T-helper 17 cell (primary cell): ENCODE measurements at regions not wholly inside any gene's neighbourhood (a gene's known extent, or its start where the extent isn't known, plus 50 kb on each side); places are given as distances from the start of the nearest gene placed in this dataset.
"Not testable (repeated sequence)": the region's sequence is repeated elsewhere in the genome, so short reads cannot be mapped to it uniquely, and the experiment has no call there.

Experiments used
- ATAC-seq: fragments of 150-1000 bp; cut with Tn5 transposase; 2 replicates; pipeline ENCODE4 v1.10.0; 2021; ENCODE audit warnings: mild to moderate bottlenecking, moderate library complexity
- DNase-seq, 3 donors: peaks; one replicate each; pipeline versions ENCODE4 v3.0.0 to v3.0.0-alpha.2; 2020 to 2021
- H3K9me3 ChIP-seq: one replicate; pipeline ENCODE4 v1.7.0; 2013; ENCODE audit warnings: low read length, mild to moderate bottlenecking; ENCODE audit not compliant: control insufficient read depth, poor library complexity, severe bottlenecking
- H3K27ac Mint-ChIP-seq: one replicate; pipeline ENCODE4 v1.8.0; 2022; ENCODE audit warnings: mild to moderate bottlenecking, moderate library complexity, mixed read lengths
- H3K27me3 Mint-ChIP-seq: one replicate; pipeline ENCODE4 v1.8.0; 2022; ENCODE audit warnings: mixed read lengths
- H3K36me3 Mint-ChIP-seq: one replicate; pipeline ENCODE4 v1.8.0; 2022; ENCODE audit warnings: low read depth, mixed read lengths
- H3K4me1 Mint-ChIP-seq: one replicate; pipeline ENCODE4 v1.8.0; 2022; ENCODE audit warnings: mild to moderate bottlenecking, mixed read lengths
- H3K4me3 Mint-ChIP-seq: one replicate; pipeline ENCODE4 v1.8.0; 2022; ENCODE audit warnings: mild to moderate bottlenecking, moderate library complexity, mixed read lengths

DNA sequence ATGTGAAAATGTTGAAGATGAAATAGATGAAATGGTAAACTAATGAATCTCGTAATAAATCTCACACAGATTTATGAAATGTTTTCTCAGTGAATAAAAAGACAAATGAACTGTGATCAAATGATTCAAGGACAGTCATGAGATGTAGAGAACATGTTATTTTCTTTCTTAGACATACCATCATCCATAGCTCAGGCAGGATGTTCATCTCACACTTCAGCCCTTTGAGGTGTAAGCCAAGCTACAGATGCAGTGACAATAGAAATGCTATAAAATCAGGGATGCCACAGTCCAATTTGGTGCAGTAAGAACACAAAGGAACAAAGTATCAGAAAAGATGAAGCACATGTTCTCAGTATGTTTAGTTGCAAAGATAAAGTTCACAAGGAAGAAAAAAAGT lies 242.7 kb upstream of the KRR1 start:
- Mint-ChIP-seq H3K36me3 (no peaks in the 10 kb centered on the region), H3K27ac (no peak overlapping the region), H3K4me3 (no peak overlapping the region), H3K27me3 (no peaks in the 10 kb centered on the region), H3K4me1 (peaks cover 6% of the 10 kb centered on the region)
- no peak for DNase-seq
- no peak for ATAC-seq
- no peaks in the 10 kb centered on the region for H3K9me3 ChIP-seq

DNA sequence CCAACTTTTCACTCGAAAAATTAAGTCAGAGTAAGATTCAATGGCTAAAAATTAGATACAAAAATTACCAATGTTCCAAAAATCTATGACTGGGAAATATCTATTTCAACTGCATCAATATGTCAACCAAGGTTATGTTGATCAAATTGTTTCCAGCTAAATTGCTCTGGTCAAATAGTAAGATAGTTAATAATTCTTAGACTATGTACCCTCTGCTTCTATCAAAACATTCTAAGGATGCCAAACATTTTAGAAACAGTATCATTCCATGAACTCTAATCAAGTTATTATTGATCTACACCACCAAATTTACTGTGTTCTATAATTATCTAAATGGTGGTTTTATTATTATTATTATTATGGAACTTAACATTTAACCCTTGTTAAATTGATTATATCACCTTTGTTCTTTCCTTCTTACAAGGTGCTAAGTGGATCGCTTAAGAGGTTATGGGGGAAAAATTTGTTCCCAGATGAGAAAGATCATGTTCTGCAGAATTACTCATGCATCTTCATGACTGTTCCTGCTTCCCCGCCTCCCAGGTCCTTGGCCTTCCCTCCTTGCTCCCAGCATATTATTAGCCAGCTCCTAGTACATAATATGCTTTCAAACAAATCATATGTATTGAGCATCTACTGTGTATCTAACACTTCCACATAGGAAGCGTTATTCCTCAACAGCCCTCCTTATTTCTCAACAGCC lies 240.5 kb upstream of the KRR1 start:
- no peaks in the 10 kb centered on the region for H3K9me3 ChIP-seq
- Mint-ChIP-seq H3K4me3 (no peak overlapping the region), H3K36me3 (no peaks in the 10 kb centered on the region), H3K27ac (no peak overlapping the region), H3K4me1 (peaks cover 6% of the 10 kb centered on the region), H3K27me3 (peaks cover 6% of the 10 kb centered on the region)
- DNase-seq (no peak), ATAC-seq (no peak)

DNA sequence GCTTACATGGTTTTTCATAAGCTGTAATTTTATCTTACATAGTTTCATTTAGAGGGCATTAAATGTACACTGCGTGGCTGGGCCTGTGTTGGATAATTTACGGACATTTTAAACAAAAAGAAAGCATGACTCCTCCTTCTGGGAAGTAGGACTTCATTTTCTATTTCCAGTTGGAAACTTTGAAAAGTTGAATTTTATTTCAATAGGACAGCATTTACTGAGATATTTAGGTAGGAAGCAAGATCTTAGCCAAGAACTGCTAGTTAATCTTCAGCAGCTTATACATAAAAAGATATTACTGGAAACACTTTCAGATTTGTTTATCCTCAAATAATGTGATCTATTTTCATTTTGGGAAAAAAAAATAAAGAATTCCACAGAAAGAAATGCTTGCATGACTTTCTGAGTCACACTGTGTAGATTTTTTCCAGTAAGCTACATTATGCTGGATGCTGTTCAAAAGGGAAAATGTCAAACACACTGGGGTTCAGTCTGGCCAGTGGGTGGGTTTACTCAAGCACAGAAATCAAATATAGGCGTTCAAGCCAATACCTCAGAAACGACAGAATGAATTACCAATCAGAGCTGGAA lies 239.4 kb upstream of the KRR1 start:
- no peaks in the 10 kb centered on the region for H3K36me3 Mint-ChIP-seq
- H3K4me1 Mint-ChIP-seq = peaks cover 6% of the 10 kb centered on the region
- H3K27me3 Mint-ChIP-seq = peaks cover 9% of the 10 kb centered on the region
- no peak overlapping the region for H3K4me3 Mint-ChIP-seq
- no peak overlapping the region for H3K27ac Mint-ChIP-seq
- ATAC-seq = no peak
- no peaks in the 10 kb centered on the region for H3K9me3 ChIP-seq
- DNase-seq = no peak

DNA sequence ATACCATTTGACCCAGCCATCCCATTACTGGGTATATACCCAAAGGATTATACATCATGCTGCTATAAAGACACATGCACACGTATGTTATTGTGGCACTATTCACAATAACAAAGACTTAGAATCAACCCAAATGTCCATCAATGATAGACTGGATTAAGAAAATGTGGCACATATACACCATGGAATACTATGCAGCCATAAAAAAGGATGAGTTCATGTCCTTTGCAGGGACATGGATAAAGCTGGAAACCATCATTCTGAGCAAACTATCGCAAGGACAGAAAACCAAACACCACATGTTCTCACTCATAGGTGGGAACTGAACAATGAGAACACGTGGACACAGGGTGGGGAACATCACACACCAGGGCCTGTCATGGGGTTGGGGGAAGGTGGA lies 237.6 kb upstream of the KRR1 start:
- H3K9me3 ChIP-seq, H3K4me1 Mint-ChIP-seq, ATAC-seq, H3K36me3 Mint-ChIP-seq, DNase-seq, H3K27ac Mint-ChIP-seq, H3K4me3 Mint-ChIP-seq: not testable (repeated sequence)
- peaks cover 24% of the 10 kb centered on the region for H3K27me3 Mint-ChIP-seq

DNA sequence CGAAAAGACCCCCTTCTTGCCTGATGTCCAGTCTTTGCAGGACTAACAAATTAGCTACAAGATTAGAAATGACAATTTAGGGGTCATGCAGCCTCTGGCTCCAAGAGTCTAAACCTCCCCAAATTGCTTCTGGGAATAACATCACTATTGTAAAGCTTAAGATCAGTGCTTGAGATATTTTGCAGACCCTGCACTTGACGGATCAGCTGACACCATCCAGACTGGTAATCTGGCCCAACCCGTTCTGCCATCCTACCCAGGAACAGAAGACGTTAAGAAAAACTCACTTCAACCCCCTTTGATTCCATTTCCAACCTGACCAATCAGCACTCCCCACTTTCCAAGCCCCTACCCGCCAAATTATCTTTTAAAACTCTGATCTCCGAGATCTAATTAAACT lies 236.7 kb upstream of the KRR1 start:
- DNase-seq (no peak), ATAC-seq (no peak)
- no peak overlapping the region for H3K27ac Mint-ChIP-seq
- H3K9me3 ChIP-seq = no peaks in the 10 kb centered on the region
- no peak overlapping the region for H3K4me3 Mint-ChIP-seq
- no peaks in the 10 kb centered on the region for H3K36me3 Mint-ChIP-seq
- H3K27me3 Mint-ChIP-seq = peaks cover 24% of the 10 kb centered on the region
- H3K4me1 Mint-ChIP-seq = no peaks in the 10 kb centered on the region

DNA sequence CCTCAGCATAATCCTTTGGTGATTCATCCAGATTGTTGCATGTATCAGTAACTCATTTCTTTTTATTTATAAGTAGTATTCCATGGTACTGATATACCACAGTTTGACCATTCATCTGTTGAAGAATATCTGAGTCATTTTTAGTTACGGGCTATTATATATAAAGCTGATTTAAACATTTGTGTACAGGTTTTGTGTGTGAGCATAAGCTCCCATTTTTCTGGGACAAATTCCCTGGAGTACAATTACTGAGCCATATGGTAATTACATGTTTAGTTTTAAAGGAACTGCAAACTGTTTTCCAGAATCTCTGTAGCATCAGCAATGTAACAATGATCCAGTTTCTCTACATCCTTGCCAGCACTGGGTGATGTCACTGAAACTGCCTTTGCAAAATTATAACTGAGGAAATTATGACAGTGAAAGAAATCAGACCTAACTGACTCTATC lies 236.2 kb upstream of the KRR1 start:
- Mint-ChIP-seq H3K27me3 (peaks cover 24% of the 10 kb centered on the region), H3K4me3 (no peak overlapping the region), H3K27ac (no peak overlapping the region), H3K36me3 (no peaks in the 10 kb centered on the region), H3K4me1 (no peaks in the 10 kb centered on the region)
- H3K9me3 ChIP-seq = no peaks in the 10 kb centered on the region
- no peak for DNase-seq
- ATAC-seq = no peak

DNA sequence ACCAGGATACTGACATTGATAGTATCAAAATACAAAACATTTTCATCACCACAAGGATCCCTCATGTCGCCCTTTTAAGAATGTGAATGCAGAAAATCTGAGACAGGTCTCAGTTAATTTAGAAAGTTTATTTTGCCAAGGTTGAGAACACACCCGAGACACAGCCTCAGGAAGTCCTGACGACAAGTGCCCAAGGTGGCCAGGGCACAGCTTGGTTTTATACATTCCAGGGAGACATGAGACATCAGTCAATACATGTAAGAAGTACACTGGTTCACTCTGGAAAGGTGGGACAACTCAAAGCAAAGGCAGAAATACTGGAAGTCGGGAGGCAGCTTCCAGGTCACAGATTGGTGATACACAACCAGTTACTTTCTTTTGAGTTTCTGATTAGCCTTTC lies 235.2 kb upstream of the KRR1 start:
- Mint-ChIP-seq H3K4me1 (no peaks in the 10 kb centered on the region), H3K4me3 (no peak overlapping the region), H3K36me3 (no peaks in the 10 kb centered on the region), H3K27ac (no peak overlapping the region), H3K27me3 (peaks cover 24% of the 10 kb centered on the region)
- DNase-seq (no peak), ATAC-seq (no peak)
- H3K9me3 ChIP-seq = no peaks in the 10 kb centered on the region

DNA sequence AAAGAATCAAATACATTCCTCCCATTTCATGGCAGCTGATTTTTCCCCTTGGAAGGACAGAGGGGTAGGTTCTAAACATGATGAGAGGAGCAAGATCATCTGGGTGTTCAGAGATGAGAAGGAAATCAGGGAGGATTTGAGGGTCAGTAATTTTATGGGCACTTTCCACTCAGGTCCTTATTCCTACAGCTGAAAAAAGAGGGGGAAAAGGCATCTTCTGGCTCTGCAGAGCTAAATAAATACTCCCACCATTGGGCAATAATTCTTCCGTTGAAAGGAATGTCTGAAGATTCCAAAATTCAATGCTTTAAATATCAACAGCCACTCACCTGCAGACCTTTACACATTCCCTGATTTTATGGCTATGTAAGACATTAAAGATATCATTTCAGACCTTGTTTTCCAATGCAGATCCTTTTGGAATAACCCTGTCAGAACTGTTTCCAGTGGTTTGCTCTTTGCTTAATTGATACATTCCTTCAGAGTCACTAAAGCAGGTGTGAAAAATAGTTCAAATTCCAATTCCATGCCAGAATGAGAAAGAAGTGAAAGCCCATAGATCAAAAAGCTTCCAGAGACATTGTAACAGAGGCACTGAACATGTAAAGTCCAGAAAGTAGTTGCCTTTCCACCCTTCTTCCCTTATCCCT lies 233.3 kb upstream of the KRR1 start:
- Mint-ChIP-seq H3K27ac (no peak overlapping the region), H3K4me3 (no peak overlapping the region), H3K27me3 (peaks cover 24% of the 10 kb centered on the region), H3K4me1 (no peaks in the 10 kb centered on the region), H3K36me3 (no peaks in the 10 kb centered on the region)
- no peaks in the 10 kb centered on the region for H3K9me3 ChIP-seq
- ATAC-seq = no peak
- no peak for DNase-seq

DNA sequence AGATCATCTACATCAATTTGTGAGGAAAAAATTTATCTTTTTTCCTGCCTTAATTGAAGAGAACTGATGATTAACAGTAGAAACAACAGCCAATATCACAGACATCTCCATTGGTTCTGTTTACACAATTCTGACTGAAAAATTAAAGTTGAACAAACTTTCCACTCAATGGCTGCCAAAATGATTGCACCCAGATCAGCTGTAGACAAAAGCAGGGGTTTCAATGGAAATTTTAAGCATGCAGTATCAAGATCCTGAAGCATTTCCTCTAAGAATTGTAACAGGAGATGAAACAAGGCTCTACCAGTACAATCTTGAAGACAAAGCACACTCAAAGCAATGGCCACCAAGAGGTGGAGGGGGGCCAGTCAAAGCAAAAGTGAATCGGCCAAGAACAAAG lies 231.6 kb upstream of the KRR1 start:
- H3K9me3 ChIP-seq = no peaks in the 10 kb centered on the region
- no peaks in the 10 kb centered on the region for H3K4me1 Mint-ChIP-seq
- peaks cover 17% of the 10 kb centered on the region for H3K27me3 Mint-ChIP-seq
- H3K4me3 Mint-ChIP-seq = no peak overlapping the region
- no peak for DNase-seq
- H3K27ac Mint-ChIP-seq = no peak overlapping the region
- ATAC-seq = no peak
- H3K36me3 Mint-ChIP-seq = no peaks in the 10 kb centered on the region

DNA sequence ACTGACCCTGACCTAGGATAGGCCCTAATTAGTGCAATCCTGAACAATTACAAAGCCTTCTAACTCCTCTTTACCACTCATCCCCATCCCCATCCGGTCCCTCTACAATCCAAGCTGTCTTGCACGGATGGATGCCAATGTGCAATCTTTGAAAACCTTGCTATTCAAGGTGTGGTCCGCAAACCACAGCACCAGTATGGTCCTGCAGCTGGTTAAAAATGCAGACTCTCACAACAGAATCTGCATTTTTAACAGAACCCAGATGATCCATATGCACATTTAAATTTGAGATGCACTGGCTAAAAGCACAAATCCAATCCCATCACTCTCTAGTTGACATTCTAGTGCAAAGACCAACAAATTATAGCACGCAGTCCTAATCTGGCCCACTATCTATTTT lies 230.6 kb upstream of the KRR1 start:
- H3K27me3 Mint-ChIP-seq = peaks cover 17% of the 10 kb centered on the region
- H3K4me3 Mint-ChIP-seq = no peak overlapping the region
- H3K4me1 Mint-ChIP-seq = no peaks in the 10 kb centered on the region
- ATAC-seq (no peak), DNase-seq (no peak)
- no peaks in the 10 kb centered on the region for H3K36me3 Mint-ChIP-seq
- no peaks in the 10 kb centered on the region for H3K9me3 ChIP-seq
- H3K27ac Mint-ChIP-seq = no peak overlapping the region

DNA sequence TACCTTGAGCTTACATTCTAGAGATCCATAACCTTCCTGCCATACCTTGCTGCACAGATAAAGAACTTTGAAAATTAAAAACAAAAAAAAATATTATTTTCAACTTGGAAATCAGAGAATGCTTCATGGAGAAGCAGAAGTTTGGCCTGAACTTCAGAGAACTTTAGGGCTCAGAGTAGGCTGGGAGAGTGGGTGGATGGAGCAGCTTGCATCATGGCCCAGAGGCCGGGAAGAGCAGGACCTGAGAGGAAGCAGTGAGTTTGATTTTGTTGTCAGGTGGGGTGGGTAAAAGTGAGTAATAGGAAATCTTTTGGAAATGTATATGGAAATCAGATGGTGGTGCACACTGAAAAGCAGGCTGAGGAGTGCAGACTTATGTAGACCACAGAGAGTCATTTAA lies 228.5 kb upstream of the KRR1 start:
- H3K36me3 Mint-ChIP-seq = no peaks in the 10 kb centered on the region

DNA sequence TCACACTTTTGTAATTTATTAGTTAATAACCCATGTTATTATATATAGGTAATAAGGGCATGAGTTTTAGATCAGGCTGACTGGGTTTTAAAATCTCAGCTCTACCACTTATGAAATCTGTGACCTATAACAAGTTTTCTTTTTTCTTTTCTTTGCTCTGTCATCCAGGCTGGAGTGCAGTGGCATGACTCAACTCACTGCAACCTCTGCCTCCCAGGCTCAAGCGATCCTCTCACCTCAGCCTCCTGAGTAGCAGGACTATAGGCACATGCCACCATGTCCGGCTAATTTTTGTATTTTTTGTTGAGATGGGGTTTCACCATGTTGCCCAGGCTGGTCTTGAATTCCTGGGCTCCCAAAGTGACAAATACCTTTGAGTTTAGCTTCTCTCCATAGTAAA lies 227.7 kb upstream of the KRR1 start:
- H3K4me3 Mint-ChIP-seq, ATAC-seq, H3K36me3 Mint-ChIP-seq, H3K9me3 ChIP-seq, H3K27me3 Mint-ChIP-seq, H3K4me1 Mint-ChIP-seq, DNase-seq, H3K27ac Mint-ChIP-seq: not testable (repeated sequence)

More for the DNA sequence above, 228.5 kb upstream of the KRR1 start:
- DNase-seq (no peak), ATAC-seq (no peak)
- H3K27ac Mint-ChIP-seq = no peak overlapping the region
- H3K4me1 Mint-ChIP-seq = no peaks in the 10 kb centered on the region
- no peaks in the 10 kb centered on the region for H3K9me3 ChIP-seq
- H3K27me3 Mint-ChIP-seq = peaks cover 13% of the 10 kb centered on the region
- no peak overlapping the region for H3K4me3 Mint-ChIP-seq

DNA sequence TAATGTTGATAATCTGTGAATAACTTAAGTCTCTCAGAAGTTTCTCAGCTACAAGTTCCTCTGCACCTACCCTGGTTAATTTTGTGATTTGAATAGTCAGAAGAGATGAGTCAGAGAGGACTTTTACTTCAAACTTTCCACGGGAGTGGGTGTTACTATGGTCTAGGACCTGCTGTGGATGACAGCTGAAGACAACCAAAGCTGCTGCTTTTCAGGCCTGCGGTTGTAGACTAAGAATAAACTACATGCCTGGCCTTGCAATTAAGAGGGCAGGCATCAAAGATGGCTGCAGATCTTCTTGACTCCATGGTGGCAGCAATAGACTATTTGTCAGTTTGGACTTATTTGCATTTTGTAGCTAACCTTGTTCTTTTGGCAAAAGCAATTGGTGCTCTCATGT lies 227.1 kb upstream of the KRR1 start:
- no peak for DNase-seq

DNA sequence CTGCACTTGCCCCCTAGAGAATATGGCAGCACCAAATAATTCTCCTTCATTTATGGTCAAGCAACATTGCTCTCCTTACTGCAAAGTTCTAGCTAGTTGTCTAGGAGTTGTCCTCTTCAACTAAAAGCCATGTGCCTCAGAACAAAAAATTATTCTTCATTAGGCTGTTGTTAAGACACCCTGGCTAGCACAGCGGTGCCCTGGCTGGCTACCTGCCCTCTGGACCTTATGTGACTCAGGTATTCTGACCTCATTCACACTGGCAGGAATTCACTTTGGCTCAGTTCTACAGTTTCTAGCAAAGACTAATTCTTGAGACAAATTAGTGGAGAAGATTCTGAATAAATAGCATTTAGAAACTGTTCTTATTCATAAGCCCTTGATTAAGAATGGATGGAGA lies 224.4 kb upstream of the KRR1 start:
- DNase-seq = no peak
- Mint-ChIP-seq H3K4me3 (no peak overlapping the region), H3K4me1 (no peaks in the 10 kb centered on the region), H3K27me3 (peaks cover 4% of the 10 kb centered on the region), H3K27ac (no peak overlapping the region), H3K36me3 (peaks cover 2% of the 10 kb centered on the region)
- ATAC-seq = no peak
- no peaks in the 10 kb centered on the region for H3K9me3 ChIP-seq

More for the DNA sequence above, 227.1 kb upstream of the KRR1 start:
- no peaks in the 10 kb centered on the region for H3K9me3 ChIP-seq
- ATAC-seq = no peak
- Mint-ChIP-seq H3K27me3 (peaks cover 4% of the 10 kb centered on the region), H3K4me3 (no peak overlapping the region), H3K27ac (no peak overlapping the region), H3K36me3 (no peaks in the 10 kb centered on the region), H3K4me1 (no peaks in the 10 kb centered on the region)
